Non-pigmented ciliary epithelial cell (primary cell): ENCODE measurements at regions not wholly inside any gene's neighbourhood (a gene's known extent, or its start where the extent isn't known, plus 50 kb on each side); places are given as distances from the start of the nearest gene placed in this dataset.

Experiments
- DNase-seq: peaks from one replicate; pipeline ENCODE4 v3.0.0-alpha.2; 2010; ENCODE audit warnings: low read depth

DNA sequence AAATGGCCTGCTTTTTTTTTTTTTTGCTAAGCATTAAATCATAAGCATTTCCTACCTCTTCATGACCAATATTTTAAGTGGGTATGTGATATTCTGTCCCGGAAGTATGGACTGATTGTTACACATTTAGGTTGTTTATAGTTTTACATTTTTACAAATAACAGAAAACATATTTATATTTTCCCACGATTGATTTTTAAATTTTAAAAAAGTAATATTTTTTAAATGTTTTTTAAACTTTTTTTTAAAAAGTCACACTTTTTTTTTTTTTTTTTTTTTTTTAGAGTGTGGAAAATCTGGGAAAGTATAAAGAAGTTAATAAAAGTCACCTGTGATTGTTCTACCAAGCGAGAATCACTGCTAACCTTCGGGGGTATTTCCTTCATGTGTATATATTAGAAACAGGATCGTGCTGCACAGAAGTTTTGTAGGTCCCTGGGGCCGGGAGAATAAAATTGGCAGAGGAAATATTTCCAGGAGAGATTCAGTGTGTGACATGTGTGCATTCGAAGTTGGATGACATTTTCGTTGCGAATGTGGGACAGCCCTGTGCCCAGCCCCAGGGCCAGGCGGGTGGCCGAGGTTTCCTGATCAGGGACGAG lies 173.1 kb downstream of the CDC5L start:
- no peak for DNase-seq

- no peak for DNase-seq
Measured at GRCh38 chr6:44561060-44561623, 173.6 kb downstream of the CDC5L start.

GRCh38 chr6:44561832-44562665 lies 174.5 kb downstream of the CDC5L start:
- DNase-seq: no peak

DNA sequence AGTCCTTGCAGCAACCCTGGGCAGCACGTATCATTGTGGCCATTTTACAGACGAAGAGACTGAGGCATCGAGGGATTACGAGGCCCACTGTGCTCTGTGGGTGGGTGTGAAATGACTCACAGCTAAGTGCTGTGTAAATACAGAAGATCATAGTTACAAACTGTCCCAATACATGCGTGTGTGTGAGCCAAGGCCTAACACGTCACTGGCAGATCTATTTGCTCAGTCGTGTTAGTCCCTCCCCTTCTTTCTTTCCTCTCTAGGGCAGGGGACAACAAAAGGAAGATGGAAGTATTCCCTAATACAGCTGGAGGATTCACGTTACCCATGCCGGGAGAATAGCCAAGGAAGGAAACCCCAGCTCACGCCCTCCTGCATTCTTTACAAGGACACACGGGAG lies 175.9 kb downstream of the CDC5L start:
- no peak for DNase-seq

GRCh38 chr6:44564906-44565524 lies 177.5 kb downstream of the CDC5L start:
- no peak for DNase-seq

GRCh38 chr6:44567406-44567805 lies 179.9 kb downstream of the CDC5L start:
- no peak for DNase-seq

DNA sequence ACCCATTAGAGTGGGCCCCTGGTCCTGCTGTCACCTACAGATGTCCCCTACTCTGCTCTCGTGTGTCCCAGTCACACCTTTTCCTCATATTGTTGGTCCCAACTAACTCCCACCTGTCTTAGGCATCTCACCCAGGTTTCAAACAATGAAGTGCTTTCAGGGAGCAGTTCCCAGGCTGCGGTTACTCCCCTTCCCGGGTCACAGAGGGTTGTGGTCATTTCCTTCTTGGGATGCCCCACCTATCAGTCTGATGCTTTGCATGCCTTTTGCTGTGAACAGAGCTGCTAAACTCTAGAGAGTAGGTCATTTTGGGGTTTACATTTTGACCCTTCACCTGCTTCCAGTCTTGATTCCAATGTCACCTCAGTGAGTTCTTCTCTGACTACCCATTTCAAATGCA lies 181.6 kb downstream of the CDC5L start:
- no peak for DNase-seq

- no peak for DNase-seq
Measured at GRCh38 chr6:44569931-44570385, 182.5 kb downstream of the CDC5L start.

DNA sequence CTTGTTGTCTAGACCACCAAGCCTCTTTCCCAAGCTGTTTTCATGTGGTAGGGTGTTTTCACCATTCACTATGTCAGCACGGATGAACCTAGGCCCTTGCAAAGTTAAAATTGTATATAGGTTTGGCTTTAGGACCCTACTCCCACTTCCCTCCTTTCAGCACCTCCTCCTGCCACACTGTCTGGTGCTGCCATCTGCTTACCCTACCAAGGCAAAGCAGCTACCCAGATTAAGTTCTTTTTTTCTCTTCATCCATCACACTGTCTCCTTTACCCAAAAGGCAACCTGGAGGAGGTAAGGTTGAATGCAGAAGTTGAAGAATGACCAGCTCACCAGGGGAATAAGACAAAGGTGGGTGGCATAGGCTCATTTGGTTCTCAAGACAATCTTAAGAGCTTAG lies 184.0 kb downstream of the CDC5L start:
- no peak for DNase-seq

- DNase-seq: no peak
Measured at GRCh38 chr6:44572346-44572745, 184.8 kb downstream of the CDC5L start.

GRCh38 chr6:44575644-44576043 lies 188.1 kb downstream of the CDC5L start:
- no peak for DNase-seq

- DNase-seq: no peak
Measured at GRCh38 chr6:44576132-44576631, 188.7 kb downstream of the CDC5L start.

GRCh38 chr6:44580901-44581300 lies 193.4 kb downstream of the CDC5L start:
- peak; percentile 63 for DNase-seq

DNA sequence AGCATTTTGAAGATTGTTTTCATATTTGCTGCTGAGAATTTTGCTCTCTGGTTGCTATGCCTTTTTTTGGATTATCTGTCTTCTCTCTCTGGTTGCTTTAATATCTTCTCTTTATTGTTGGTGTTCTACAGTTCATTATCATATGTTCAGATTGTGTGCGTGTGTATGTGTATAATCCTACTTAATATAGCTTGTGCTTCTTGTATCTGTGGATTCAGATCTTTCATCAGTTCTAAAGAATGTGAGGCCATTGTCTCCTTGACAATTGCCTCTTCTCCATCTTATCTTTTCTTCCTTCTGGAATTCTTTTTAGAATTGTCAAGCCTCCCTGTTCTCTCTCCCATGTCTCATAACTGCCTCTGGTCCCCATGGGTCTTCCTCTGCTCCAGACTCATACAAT lies 195.4 kb downstream of the CDC5L start:
- DNase-seq: no peak

- no peak for DNase-seq
Measured at GRCh38 chr6:44590471-44590870, 203.0 kb downstream of the CDC5L start.

DNA sequence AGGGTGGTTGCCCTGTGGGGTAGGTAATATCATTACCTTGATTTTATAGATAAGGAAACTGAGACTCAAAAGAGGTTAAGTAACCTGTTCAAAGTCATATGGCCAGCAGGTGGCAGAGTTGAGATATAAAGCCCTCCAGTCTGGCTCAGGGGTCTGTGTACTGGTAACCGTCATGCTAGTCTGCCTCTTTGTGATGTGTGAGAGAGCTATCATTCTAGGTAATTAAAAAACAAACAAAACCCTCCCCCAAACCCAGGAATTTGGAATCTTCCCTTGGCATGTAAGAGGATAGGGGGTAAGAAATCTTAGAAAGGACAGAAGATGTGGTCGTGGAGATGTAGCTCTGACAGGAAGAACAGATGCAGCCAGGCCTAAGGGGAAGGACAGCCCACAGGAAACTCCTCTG lies 206.0 kb downstream of the CDC5L start:
- DNase-seq: peak; percentile 27

DNA sequence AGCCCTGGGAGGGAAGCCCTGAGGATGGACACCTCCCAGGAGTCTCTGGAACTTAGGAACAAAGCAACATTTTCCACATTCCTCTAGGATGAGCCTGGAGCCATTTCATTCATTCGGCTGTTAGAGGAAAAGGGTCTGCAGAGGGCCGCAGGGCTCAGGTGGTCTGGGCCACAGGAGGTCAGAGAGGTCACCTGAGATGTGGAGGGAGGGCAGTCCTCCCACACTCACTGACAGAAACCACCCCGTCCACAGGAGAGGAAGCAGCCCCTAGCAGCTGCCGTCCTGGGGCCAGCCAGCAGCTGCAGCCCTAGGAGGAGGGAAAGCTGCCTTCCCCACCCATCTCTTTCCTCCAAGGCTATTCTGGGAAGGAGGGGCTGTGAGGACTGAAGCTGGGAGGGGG lies 207.0 kb downstream of the CDC5L start:
- DNase-seq: no peak

DNA sequence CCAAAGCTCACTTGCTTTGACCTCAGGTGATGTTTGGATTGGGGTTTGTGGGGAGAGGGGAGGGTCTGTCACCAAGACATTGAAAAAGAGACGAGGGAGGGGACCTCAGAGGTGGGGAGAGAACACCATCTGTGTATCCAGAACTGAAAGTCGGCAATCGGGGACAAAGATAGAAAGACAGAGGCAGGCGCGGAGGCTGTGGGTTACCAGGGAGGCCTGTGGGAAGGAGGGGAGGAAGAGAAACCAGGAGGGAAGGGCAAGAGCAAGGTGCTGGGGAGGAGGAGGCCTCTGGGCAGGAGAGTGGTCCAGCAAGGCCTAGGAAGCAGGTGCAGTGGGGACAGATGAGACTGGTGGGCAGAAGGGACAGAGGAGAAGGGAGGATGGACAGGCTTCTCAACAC lies 211.2 kb downstream of the CDC5L start:
- DNase-seq: no peak

DNA sequence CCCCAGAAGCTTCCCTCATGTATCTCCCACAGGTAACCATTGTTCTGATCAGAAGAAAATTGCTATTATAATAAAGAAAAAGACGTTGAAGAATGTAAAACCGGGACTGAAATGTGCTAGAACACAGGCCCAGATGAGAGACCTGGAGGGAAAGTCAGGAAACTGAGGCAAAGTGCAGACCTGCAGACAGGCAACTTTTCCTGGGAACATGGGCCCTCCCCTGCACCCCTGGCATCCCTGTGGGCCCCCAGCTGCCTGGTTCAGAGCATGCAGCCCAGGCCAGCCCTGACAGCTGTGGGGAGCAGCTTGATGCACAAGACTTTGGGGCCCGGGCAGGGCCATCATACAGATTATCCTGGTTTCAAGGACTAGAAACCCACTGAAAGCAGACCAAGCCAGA lies 212.2 kb downstream of the CDC5L start:
- DNase-seq: no peak

GRCh38 chr6:44603044-44603686 lies 215.7 kb downstream of the CDC5L start:
- no peak for DNase-seq

- DNase-seq: no peak
Measured at GRCh38 chr6:44606504-44606903, 219.0 kb downstream of the CDC5L start.

DNA sequence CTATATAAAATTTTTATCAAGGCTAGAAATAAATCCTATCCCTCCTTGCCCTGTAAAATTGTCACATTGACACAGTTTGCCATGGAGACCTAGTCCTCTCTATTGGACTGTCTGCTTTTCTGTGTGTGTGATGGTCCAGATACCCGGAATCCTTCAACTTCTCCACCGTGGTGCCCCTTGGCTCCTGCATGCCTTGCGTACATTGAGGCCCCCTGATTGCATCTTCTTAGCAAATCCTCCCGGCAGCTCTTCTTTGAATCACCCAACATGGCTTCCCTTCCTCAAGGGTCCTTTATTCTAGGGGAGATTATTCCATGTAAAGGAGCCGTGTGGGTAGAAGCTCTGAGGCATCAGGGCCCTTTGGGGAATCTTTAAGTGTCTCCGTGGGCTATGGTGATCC lies 219.5 kb downstream of the CDC5L start:
- no peak for DNase-seq
